HepG2 (cell line): ENCODE measurements at regions not wholly inside any gene's neighbourhood (a gene's known extent, or its start where the extent isn't known, plus 50 kb on each side); places are given as distances from the start of the nearest gene placed in this dataset.

Source experiments
- ASH2L ChIP-seq: fragments of 300-600, 200-600 bp; sonication (generic); IDR thresholded peaks from 2 replicates; pipeline ENCODE4 v1.7.0; 2017; ENCODE audit warnings: low read depth, mild to moderate bottlenecking, moderate library complexity, mixed read lengths, low read length; ENCODE audit not compliant: insufficient read length
- EP300 ChIP-seq, 3 experiments: sonication (generic) in 1 of 3; formaldehyde crosslinking in 1 of 3; IDR thresholded peaks; 2 replicates each; pipeline versions ENCODE4 v1.5.1 to v1.6.1; 2011 to 2020; ENCODE audit warnings: low read depth in 2 of 3, low read length in 2 of 3, borderline replicate concordance in 1 of 3, improper control_type of control experiment in 1 of 3, mild to moderate bottlenecking in 1 of 3, missing genetic modification reagents in 1 of 3, moderate library complexity in 1 of 3
- ETV5 ChIP-seq: IDR thresholded peaks from 2 replicates; pipeline ENCODE4 v1.6.1; 2018; ENCODE audit warnings: missing biosample characterization, missing genetic modification reagents, inconsistent platforms, borderline replicate concordance
- NFE2L1 ChIP-seq: sonication (generic); formaldehyde crosslinking; IDR thresholded peaks from 2 replicates; pipeline ENCODE4 v1.4.0; 2020; ENCODE audit warnings: missing genetic modification reagents, mild to moderate bottlenecking, borderline replicate concordance
- POLR2AphosphoS5 ChIP-seq: IDR thresholded peaks from 2 replicates; pipeline ENCODE4 v1.6.1; 2012; ENCODE audit warnings: low read depth, low read length
- RBM39 ChIP-seq: fragments of 200-400 bp; formaldehyde crosslinking; IDR thresholded peaks from one replicate; pipeline ENCODE4 v1.6.1; 2018; ENCODE audit warnings: antibody characterized with exemption, mild to moderate bottlenecking, low read depth, low read length; ENCODE audit not compliant: poor library complexity, severe bottlenecking
- ZFX ChIP-seq: sonication (generic); formaldehyde crosslinking; IDR thresholded peaks from 2 replicates; pipeline ENCODE4 v1.4.0; 2020; ENCODE audit warnings: mild to moderate bottlenecking, low read depth, missing genetic modification reagents, moderate library complexity
- ZNF12 ChIP-seq: sonication (generic); formaldehyde crosslinking; IDR thresholded peaks from 2 replicates; pipeline ENCODE4 v1.5.0; 2020; ENCODE audit warnings: missing genetic modification reagents
- ZNF274 ChIP-seq: sonication (generic); formaldehyde crosslinking; IDR thresholded peaks from 2 replicates; pipeline ENCODE4 v1.5.1; 2020; ENCODE audit warnings: mild to moderate bottlenecking, missing genetic modification reagents
- ZNF547 ChIP-seq: sonication (generic); formaldehyde crosslinking; IDR thresholded peaks from 2 replicates; pipeline ENCODE4 v1.5.1; 2020; ENCODE audit warnings: mild to moderate bottlenecking, missing genetic modification reagents
- TF ChIP-seq, protein P1 (sequence below): sonication (generic); formaldehyde crosslinking; IDR thresholded peaks from 2 replicates; pipeline ENCODE4 v1.5.0; 2020; ENCODE audit warnings: mild to moderate bottlenecking, missing genetic modification reagents, moderate library complexity
- TF ChIP-seq, protein P2 (sequence below), 2 experiments: sonication (generic) in 1 of 2; formaldehyde crosslinking in 1 of 2; IDR thresholded peaks; 2 replicates each; pipeline versions ENCODE4 v1.4.0 to v1.6.1; 2018 to 2020; ENCODE audit warnings: missing genetic modification reagents in 2 of 2, borderline replicate concordance in 1 of 2, low read depth in 1 of 2, mild to moderate bottlenecking in 1 of 2, missing biosample characterization in 1 of 2
- TF ChIP-seq, protein P3 (sequence below): fragments of 450-650 bp; IDR thresholded peaks from 2 replicates; pipeline ENCODE4 v1.6.1; 2017; ENCODE audit warnings: mild to moderate bottlenecking
- TF ChIP-seq, protein P4 (sequence below): sonication (generic); formaldehyde crosslinking; IDR thresholded peaks from 2 replicates; pipeline ENCODE4 v1.8.1; 2023; ENCODE audit warnings: missing genetic modification reagents, inconsistent platforms, borderline replicate concordance

DNA sequence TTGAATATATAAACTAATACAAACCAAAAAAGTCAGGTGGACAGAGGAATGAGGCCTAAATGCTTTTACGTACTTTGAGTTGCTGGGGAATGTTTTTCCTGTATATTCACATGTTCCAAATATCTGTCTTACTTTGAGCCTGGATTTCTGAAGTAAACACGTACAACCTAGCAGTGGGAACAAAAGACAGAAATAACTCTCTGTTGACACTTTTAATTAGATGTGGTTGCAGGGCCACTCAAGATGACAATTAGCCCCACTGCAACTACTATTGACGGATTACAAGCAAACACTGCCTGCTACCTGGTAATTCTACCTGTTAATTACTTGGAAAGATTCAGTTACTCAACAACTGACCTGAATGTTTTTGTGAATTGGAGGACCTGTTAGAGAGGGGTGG lies 196.9 kb downstream of the TTLL7 start:
- TF ChIP-seq, protein P1, sequence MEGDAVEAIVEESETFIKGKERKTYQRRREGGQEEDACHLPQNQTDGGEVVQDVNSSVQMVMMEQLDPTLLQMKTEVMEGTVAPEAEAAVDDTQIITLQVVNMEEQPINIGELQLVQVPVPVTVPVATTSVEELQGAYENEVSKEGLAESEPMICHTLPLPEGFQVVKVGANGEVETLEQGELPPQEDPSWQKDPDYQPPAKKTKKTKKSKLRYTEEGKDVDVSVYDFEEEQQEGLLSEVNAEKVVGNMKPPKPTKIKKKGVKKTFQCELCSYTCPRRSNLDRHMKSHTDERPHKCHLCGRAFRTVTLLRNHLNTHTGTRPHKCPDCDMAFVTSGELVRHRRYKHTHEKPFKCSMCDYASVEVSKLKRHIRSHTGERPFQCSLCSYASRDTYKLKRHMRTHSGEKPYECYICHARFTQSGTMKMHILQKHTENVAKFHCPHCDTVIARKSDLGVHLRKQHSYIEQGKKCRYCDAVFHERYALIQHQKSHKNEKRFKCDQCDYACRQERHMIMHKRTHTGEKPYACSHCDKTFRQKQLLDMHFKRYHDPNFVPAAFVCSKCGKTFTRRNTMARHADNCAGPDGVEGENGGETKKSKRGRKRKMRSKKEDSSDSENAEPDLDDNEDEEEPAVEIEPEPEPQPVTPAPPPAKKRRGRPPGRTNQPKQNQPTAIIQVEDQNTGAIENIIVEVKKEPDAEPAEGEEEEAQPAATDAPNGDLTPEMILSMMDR (CRISPR knock-in tag), result no peak
- TF ChIP-seq, protein P2, sequence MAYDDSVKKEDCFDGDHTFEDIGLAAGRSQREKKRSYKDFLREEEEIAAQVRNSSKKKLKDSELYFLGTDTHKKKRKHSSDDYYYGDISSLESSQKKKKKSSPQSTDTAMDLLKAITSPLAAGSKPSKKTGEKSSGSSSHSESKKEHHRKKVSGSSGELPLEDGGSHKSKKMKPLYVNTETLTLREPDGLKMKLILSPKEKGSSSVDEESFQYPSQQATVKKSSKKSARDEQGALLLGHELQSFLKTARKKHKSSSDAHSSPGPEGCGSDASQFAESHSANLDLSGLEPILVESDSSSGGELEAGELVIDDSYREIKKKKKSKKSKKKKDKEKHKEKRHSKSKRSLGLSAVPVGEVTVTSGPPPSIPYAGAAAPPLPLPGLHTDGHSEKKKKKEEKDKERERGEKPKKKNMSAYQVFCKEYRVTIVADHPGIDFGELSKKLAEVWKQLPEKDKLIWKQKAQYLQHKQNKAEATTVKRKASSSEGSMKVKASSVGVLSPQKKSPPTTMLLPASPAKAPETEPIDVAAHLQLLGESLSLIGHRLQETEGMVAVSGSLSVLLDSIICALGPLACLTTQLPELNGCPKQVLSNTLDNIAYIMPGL (CRISPR knock-in tag; IDR thresholded peaks at IDR 0.05; ENCODE audit: borderline replicate concordance in 1 of 2, low read depth in 1 of 2), result no peak
- TF ChIP-seq, protein P3, sequence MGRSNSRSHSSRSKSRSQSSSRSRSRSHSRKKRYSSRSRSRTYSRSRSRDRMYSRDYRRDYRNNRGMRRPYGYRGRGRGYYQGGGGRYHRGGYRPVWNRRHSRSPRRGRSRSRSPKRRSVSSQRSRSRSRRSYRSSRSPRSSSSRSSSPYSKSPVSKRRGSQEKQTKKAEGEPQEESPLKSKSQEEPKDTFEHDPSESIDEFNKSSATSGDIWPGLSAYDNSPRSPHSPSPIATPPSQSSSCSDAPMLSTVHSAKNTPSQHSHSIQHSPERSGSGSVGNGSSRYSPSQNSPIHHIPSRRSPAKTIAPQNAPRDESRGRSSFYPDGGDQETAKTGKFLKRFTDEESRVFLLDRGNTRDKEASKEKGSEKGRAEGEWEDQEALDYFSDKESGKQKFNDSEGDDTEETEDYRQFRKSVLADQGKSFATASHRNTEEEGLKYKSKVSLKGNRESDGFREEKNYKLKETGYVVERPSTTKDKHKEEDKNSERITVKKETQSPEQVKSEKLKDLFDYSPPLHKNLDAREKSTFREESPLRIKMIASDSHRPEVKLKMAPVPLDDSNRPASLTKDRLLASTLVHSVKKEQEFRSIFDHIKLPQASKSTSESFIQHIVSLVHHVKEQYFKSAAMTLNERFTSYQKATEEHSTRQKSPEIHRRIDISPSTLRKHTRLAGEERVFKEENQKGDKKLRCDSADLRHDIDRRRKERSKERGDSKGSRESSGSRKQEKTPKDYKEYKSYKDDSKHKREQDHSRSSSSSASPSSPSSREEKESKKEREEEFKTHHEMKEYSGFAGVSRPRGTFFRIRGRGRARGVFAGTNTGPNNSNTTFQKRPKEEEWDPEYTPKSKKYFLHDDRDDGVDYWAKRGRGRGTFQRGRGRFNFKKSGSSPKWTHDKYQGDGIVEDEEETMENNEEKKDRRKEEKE, result no peak
- TF ChIP-seq RBM39 (no peak), ETV5 (no peak), ZNF12 (CRISPR knock-in tag) (no peak), ZFX (CRISPR knock-in tag) (no peak), EP300 (IDR thresholded peaks at IDR 0.05; ENCODE audit: low read depth in 2 of 2, low read length in 2 of 2) (no peak), EP300 (CRISPR knock-in tag; IDR thresholded peaks at IDR 0.05; ENCODE audit: borderline replicate concordance) (no peak), POLR2AphosphoS5 (no peak), ASH2L (no peak), ZNF274 (CRISPR knock-in tag) (no peak), ZNF547 (no peak), NFE2L1 (no peak)
- TF ChIP-seq, protein P4, sequence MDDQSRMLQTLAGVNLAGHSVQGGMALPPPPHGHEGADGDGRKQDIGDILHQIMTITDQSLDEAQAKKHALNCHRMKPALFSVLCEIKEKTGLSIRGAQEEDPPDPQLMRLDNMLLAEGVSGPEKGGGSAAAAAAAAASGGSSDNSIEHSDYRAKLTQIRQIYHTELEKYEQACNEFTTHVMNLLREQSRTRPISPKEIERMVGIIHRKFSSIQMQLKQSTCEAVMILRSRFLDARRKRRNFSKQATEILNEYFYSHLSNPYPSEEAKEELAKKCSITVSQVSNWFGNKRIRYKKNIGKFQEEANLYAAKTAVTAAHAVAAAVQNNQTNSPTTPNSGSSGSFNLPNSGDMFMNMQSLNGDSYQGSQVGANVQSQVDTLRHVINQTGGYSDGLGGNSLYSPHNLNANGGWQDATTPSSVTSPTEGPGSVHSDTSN (CRISPR knock-in tag), result no peak
